Neural cell (in vitro differentiated cells): ENCODE measurements at regions not wholly inside any gene's neighbourhood (a gene's known extent, or its start where the extent isn't known, plus 50 kb on each side); places are given as distances from the start of the nearest gene placed in this dataset.

Experiments used
- EP300 ChIP-seq: fragments of 450-650 bp; conservative IDR thresholded peaks from 2 replicates; pipeline ENCODE4 v1.6.1; 2014; ENCODE audit warnings: antibody characterized with exemption, mild to moderate bottlenecking, moderate library complexity; ENCODE audit not compliant: poor library complexity, severe bottlenecking
- EZH2 ChIP-seq: fragments of 200-600, 300-800 bp; shearing (Covaris generic), sonication (generic); IDR thresholded peaks from 2 replicates; pipeline ENCODE4 v1.6.1; 2014; ENCODE audit warnings: antibody characterized with exemption, low read length, borderline replicate concordance, mild to moderate bottlenecking; ENCODE audit not compliant: insufficient read depth, poor library complexity, severe bottlenecking
- POLR2AphosphoS5 ChIP-seq: IDR thresholded peaks from 2 replicates; pipeline ENCODE4 v1.6.1; 2012
- TAF1 ChIP-seq: IDR thresholded peaks from 2 replicates; pipeline ENCODE4 v1.6.1; 2012; ENCODE audit warnings: low read depth
- TF ChIP-seq, protein P1 (sequence below): fragments of 450-650 bp; IDR thresholded peaks from 2 replicates; pipeline ENCODE4 v1.5.1; 2014; ENCODE audit warnings: antibody characterized with exemption, mild to moderate bottlenecking, moderate library complexity; ENCODE audit not compliant: poor library complexity, severe bottlenecking
- TF ChIP-seq, protein P2 (sequence below): IDR thresholded peaks from 2 replicates; pipeline ENCODE4 v1.6.1; 2012; ENCODE audit warnings: borderline replicate concordance

DNA sequence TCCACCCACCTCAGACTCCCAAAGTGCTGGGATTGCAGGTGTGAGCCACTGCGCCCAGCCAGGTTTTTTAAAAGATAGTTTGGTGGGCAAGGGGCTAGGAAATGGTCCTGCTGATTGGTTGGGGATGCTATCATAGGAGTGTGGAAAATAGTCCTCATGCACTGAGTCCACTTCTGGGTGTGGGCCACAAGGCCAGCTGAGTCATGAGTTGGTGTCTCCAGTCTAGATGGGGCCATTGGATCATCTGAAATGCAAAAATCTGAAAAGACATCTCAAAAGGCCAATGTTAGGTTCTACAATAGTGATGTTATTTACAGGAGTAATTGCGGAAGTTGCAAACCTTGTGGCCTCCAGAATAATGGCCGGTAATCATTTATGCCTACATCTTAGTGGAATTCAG lies 221.1 kb downstream of the ZNF674 start:
- TF ChIP-seq, protein P1, sequence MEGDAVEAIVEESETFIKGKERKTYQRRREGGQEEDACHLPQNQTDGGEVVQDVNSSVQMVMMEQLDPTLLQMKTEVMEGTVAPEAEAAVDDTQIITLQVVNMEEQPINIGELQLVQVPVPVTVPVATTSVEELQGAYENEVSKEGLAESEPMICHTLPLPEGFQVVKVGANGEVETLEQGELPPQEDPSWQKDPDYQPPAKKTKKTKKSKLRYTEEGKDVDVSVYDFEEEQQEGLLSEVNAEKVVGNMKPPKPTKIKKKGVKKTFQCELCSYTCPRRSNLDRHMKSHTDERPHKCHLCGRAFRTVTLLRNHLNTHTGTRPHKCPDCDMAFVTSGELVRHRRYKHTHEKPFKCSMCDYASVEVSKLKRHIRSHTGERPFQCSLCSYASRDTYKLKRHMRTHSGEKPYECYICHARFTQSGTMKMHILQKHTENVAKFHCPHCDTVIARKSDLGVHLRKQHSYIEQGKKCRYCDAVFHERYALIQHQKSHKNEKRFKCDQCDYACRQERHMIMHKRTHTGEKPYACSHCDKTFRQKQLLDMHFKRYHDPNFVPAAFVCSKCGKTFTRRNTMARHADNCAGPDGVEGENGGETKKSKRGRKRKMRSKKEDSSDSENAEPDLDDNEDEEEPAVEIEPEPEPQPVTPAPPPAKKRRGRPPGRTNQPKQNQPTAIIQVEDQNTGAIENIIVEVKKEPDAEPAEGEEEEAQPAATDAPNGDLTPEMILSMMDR, result no peak
- TF ChIP-seq EZH2 (no peak), POLR2AphosphoS5 (no peak), TAF1 (no peak), EP300 (no peak)
- TF ChIP-seq, protein P2, sequence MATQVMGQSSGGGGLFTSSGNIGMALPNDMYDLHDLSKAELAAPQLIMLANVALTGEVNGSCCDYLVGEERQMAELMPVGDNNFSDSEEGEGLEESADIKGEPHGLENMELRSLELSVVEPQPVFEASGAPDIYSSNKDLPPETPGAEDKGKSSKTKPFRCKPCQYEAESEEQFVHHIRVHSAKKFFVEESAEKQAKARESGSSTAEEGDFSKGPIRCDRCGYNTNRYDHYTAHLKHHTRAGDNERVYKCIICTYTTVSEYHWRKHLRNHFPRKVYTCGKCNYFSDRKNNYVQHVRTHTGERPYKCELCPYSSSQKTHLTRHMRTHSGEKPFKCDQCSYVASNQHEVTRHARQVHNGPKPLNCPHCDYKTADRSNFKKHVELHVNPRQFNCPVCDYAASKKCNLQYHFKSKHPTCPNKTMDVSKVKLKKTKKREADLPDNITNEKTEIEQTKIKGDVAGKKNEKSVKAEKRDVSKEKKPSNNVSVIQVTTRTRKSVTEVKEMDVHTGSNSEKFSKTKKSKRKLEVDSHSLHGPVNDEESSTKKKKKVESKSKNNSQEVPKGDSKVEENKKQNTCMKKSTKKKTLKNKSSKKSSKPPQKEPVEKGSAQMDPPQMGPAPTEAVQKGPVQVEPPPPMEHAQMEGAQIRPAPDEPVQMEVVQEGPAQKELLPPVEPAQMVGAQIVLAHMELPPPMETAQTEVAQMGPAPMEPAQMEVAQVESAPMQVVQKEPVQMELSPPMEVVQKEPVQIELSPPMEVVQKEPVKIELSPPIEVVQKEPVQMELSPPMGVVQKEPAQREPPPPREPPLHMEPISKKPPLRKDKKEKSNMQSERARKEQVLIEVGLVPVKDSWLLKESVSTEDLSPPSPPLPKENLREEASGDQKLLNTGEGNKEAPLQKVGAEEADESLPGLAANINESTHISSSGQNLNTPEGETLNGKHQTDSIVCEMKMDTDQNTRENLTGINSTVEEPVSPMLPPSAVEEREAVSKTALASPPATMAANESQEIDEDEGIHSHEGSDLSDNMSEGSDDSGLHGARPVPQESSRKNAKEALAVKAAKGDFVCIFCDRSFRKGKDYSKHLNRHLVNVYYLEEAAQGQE, result no peak
